OCI-LY3 (cell line): ENCODE measurements at regions not wholly inside any gene's neighbourhood (a gene's known extent, or its start where the extent isn't known, plus 50 kb on each side); places are given as distances from the start of the nearest gene placed in this dataset.

Experiments used
- CTCF ChIP-seq: fragments of 200-600, 300-600 bp; sonication (generic); IDR thresholded peaks from 2 replicates; pipeline ENCODE4 v1.5.1; 2014; ENCODE audit warnings: antibody characterized with exemption, low read length, low read depth
- EZH2phosphoT487 ChIP-seq: fragments of 200-600 bp; shearing (Covaris generic); IDR thresholded peaks from 2 replicates; pipeline ENCODE4 v1.6.1; 2018; ENCODE audit warnings: antibody characterized with exemption, mixed run types, low read depth

- TF ChIP-seq CTCF: no peak
- no peak for TF ChIP-seq EZH2phosphoT487
Observed at GRCh38 chr10:108055506-108055905, 891.0 kb upstream of the SORCS1 start.
